NOMO-1 treated with dmso at 0.1 percent for 144 hours (cell line): ENCODE measurements at regions not wholly inside any gene's neighbourhood (a gene's known extent, or its start where the extent isn't known, plus 50 kb on each side); places are given as distances from the start of the nearest gene placed in this dataset.
"Not testable (repeated sequence)": the region's sequence is repeated elsewhere in the genome, so short reads cannot be mapped to it uniquely, and the experiment has no call there.

Experiments used
- DNase-seq: peaks from one replicate; lab custom pipeline; 2025; ENCODE audit not compliant: unreplicated experiment; lab: John Stamatoyannopoulos, UW

DNA sequence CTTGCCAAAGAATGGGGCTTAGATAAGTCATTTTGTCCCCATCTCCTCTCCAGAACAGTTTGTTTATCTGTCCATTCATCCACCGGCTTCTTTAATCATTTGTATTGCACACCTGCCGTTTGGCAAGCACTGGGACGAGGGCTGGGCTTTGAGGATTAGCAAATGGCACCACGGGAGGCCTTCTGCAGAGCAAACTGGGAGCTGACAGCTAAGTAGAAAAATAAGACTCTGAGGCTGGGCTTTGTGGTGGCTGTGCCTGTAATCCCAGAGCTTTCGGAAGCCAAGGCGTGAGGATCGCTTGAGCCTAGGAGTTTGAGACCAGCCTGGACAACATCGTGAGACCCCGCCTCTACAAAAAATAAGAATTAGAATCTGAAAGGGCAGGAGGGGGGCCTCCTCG lies 203.9 kb downstream of the NPIPB11 start:
- DNase-seq, result not testable (repeated sequence)

DNA sequence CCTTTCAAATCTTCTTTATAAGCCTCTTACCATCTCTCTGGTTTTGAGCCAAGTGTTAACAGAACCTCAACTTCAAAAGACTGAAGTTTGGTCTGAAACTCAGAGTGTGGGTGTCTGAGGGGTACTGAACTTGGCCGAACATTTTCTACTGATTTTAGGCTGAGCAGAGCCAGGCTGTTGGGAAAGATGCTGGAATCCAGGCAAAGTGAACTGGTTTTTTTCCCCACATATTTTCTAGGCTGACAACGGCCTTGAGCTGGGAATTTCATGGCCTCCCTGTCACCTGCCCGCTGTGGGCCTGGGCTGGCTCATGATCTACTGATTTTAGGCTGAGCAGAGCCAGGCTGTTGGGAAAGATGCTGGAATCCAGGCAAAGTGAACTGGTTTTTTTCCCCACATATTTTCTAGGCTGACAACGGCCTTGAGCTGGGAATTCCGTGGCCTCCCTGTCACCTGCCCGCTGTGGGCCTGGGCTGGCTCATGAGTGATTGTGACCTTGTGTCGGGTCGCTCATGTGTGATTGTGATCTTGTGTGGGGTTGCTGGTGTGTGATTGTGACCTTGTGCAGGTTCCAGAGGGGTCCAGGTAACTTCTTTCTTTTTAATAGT lies 204.4 kb downstream of the NPIPB11 start:
- DNase-seq, result not testable (repeated sequence)

DNA sequence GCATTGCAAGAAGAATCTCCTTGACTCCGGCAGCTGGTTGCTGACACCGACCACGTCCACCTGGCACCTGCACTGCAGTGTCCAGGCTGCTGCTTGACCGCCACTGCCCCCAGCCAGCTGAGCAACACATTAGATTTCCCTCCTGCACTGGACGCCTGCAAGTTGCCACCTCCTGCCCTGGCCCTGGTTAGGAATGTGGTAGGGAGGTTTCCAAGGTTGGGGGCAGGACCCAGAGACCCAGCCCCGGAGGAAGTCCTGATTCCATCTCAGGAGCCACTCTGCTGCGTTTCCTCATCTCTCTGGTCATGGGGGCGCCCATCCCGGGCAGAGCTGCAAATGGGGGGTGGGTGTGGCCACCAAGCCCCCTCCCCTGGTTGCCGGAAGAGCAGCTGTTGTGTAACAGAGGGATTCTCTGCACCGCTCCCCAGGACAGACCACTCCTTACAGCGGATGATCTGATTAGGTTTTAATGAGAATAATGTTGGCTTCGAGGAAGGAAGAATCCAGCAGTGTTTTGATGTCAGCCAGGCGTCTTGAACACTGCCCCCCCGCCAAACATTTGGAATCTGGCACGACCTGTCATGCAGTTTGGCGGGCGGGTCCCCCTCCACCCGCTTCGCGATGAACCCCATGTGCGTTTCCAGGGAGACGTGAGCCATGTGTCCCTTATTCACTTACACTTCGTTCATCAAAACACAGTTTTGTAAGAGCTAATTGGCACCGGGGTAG lies 205.1 kb downstream of the NPIPB11 start:
- DNase-seq, result not testable (repeated sequence)

DNA sequence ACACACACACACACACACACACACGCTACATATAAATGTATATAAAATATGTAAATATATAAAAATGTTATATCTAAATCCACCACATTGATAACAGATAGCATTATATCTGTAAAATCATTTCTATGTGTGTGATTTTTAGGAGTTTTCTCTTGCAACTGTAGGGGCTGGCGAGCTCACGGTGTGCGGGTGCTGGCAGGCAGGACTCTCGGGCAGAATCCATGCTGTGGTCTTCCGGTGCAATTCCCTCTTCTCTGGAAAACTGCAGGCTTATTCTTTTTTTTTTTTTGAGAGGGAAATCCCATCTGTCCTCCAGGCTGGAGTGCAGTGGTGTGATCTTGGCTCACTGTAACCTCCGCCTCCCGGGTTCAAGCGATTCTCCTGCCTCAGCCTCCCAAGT lies 205.8 kb downstream of the NPIPB11 start:
- not testable (repeated sequence) for DNase-seq

DNA sequence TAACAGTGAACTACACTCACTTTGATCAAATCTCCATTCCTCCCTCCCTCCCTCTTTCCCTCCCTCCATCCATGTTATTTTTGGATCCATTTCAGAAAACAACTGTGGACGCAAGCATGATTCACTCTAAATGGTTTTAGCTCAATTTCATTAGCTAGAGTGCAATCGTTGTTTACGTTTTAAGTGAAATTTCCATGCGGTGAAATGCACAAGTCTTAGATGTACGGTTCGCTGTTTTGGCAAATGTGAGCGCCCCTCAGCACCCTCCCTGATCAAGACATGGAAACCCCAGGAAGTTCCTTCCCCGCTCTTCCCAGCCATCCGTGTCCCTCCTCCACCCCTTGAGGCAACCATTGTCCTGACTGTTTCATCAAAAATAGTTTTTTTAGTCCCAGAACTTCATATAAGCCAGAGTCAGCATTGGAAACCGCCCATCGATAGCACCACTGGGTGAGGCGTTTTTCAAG lies 206.3 kb downstream of the NPIPB11 start:
- DNase-seq, result not testable (repeated sequence)

DNA sequence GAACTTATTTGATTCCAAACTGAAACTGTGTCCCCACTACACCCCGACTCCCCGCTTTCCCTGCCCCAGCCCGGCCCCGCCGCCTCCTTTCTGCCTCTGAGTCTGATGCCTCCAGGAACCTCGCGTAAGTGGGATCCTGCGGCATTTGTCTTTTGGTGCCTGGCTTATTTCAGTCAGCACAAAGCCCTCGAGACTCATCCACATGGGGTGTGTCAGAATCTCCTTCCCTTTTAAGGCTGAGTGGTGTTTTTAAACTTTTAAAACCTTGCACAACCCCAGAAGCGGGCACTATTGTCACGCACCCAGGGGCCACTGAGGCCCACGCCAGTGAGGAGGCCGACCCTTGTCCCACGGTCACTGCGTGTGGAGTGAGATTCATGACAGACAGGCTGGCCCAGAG lies 206.9 kb downstream of the NPIPB11 start:
- not testable (repeated sequence) for DNase-seq

DNA sequence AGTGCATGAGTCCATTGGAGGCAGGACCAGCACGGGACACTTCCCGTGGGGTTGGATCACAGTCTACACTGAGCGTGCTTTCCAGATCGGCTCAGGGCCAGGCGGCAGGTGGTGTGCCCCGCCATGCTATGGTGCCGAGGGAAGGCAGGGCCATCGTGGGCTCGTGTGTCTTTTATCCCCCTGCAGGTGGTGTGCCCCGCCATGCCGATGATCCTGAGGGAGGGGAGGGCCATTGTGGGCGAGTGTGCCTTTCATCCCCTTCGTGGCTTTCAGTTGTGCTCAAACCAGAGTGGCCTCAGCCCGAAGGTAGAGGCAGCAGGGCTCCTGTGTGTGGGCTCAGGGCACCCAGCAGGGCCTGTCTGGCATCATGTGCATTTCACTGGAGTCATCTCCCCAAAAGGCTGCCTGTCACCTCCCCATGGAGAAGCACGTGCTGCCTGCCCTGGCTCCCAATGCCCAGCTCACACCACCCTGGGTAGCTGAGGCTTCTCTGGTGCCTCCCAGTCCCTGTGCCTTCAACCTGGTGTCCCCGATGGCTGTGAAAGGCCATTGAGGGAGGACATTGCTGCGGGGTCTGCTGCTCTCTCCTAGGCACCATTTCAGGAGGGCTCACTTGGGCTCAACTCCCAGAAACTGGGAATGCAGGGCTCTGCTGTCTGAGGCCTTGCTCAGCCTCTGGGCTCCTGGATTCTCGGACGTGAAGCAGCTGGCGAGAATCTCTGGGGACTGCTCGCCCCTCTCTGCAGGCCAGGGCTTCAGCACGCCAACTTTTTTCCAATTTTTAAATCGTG lies 207.6 kb downstream of the NPIPB11 start:
- DNase-seq, result no peak

DNA sequence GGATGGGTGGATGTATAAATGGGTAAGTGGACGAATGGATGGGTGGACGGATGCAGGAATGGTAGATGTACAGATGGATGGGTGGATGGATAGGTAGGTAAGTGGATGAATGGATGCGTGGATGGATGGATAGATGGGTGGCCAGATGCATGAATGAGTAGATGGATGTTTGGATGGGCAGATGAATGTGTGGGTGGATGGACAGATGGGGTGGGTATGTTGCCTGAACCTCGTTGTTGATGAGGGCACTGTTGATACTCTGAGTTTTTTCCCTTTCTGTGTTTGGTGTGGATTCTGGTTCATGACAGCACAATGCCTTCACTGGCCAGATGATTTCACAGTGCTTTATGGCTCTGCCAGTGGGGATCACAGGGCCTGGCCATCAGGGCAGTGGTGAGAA lies 208.3 kb downstream of the NPIPB11 start:
- DNase-seq, result no peak

DNA sequence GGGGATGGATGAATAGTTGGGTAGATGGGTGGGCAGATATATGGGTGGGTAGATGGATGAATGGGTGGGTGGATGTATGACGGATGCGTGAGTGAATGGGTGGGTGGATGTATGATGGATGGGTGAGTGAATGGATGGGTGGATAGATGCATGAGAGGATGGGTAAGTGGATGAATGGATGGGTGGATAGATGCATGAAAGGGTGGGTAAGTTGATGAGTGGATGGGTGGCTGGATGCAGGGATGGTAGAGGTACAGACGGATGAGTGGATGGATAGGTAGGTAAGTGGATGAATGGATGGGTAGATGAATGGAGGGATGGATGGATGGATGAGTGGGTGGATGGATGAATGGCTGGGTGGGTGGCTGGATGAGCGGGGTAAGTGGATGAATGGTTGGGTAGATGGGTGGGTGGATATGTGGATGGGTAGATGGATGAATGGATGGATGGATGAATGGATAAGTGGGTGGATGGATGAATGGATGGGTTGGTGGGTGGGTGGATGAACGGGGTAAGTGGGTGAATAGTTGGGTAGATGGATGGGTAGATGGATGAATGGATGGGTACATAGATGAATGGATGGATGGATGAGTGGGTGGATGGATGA lies 208.9 kb downstream of the NPIPB11 start:
- not testable (repeated sequence) for DNase-seq

DNA sequence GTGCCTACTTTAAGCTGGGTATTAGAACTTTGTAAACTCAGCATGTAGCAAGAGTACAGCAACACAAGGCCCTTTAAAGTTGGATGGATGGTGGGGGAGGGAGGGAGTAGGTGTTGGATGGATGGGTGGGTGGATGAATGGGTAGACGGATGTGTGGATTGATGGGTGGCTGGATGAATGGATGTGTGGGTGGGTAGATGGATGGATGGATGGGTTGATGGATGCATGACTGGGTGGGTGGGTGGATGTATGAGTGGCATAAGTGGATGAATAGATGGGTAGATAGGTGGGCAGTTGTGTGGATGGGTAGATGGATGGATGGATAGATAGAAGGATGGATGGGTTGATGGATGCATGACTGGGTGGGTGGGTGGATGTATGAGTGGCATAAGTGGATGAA lies 209.8 kb downstream of the NPIPB11 start:
- DNase-seq, result not testable (repeated sequence)

DNA sequence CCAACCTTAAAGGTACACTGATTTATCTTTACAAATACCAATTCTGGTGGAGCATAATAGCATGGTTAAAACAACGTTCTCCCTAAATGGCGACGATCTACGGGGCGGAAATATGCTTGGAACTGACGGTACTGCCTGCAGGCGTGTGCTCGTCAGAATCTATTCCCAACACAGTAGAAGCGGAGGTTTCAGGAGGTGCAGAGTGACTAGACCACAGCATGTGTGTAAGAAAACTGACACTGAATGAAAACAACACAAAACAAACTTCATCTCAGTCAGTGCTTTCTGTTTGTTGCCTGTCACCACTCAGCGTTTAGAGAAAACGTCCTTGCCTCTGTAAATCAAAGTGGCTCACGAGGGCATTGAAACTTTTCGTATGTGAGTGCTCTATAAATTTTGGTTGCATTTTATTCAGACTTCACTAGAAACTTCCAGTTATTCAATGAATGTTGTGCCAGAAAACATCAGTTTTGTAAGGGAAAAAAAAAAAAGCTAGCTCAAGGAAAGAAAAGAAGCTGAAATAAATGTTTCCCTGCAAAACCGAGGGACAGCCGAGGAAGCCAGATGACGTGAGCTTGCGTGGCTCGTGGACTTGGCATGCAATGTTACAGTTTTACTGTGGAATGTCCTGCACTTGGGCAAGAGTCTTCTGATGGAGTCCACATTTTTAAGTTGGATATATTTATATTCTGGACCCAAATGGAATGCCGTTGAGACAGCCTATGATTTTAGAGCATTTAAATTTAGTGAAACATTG lies 210.4 kb downstream of the LAT start:
- DNase-seq, result not testable (repeated sequence)

DNA sequence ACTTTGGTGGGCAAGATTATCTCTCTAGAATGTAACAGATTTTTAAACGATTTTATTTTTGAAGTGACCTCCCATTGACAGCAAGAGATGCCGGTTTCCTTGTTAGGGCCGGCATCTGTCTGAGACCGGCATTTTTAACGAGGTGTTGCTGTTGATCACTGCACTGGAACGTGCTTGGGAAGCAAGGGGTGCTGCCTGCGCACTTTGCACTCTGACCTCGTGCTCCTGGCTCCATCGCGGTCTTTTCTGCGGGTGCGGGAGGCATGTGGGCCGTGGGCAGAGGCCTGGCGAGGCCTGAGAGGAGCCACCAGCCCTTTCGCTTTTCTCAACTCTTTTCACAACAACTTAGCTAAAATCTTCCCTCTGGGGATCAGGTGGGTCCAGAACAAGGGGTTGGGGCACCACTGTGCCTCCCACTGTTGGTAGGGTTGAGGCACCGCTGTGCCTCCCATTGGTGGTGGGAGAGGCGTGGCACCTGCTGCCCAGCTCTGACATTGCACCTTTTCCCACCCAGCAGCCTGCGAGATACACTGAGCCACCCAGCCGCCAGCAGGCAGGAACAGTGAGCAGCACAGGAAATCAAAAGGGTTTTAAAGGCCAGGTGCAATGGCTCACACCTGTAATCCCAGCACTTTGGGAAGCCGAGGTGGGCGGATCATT lies 209.5 kb downstream of the LAT start:
- not testable (repeated sequence) for DNase-seq

DNA sequence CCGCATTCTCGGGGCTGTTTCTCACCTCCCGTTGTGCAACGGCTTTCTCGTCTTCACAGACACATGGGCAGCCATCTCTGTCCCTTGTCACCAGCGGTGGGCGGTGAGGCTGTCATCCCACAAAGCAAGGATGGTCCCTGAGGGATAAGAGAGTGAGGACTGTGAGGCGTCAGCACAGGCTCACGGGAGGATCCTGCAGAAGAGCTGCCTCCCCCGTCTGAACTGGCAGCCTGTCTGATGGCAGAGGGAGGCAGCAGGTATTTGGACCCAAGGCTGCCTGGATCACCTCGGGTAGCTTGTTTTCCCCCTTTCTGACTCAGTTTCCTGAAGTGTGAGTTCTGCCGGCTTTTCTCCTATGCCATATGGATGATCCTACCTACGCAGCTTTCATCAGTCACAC lies 208.8 kb downstream of the LAT start:
- DNase-seq, result not testable (repeated sequence)

DNA sequence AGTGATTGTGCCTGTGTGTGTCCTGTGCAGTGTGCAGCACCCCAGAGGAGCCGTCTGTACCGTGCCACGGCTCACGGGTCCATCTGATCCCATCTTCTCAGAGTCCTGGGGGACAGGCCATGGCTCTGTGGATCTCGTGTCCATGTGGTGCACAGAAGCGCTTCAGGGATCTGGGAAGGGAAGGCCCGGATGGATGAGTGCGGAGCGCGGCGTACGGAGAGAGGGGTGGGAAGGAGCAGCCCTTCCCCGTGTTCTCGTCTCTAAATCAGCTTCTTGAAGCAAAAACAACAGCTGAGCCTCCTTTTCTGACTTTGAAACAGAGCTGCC lies 208.4 kb downstream of the LAT start:
- DNase-seq, result not testable (repeated sequence)

DNA sequence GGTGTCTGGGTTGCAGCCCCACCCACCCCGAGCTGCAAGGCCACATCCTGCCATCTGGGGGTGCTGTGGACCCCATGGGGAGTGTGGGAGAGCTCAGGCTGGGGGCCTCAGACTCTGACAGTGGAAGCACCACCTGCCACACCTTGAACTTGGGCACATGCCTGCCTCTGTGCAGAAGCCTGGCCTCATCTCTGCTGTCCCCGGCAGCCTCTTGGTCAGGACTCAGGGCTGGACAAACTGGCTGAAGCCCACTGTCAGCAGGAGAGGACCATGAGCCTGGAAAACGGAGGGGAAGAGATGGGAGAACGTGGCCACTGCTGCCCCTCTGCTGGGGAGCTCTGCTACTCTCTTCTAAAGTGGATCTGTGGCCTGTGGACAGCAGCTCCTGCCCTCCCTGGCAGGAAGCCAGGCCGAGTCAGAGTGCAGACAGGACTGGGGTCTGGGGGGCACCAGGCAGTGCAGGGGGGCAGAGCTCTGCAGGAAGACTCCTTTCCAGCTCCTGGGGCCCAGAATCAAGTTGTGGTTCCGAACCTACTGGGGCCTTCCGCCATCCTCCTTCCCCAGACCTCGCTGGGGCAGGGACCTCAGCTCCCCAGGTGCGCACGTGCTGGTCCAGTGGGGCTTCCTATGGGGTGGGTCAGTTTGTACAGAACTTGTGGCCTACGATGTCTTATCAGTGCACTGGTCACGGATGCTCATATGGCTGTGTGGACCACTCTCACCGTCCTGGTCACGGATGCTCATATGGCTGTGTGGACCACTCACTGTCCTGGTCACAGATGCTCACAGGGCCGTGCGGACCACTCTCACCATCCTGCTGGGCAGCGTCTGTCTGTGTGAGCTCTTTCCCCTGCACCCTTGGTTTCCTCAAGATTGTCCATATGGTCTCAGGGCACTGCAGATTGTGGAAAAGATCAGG lies 207.7 kb downstream of the LAT start:
- DNase-seq, result no peak

DNA sequence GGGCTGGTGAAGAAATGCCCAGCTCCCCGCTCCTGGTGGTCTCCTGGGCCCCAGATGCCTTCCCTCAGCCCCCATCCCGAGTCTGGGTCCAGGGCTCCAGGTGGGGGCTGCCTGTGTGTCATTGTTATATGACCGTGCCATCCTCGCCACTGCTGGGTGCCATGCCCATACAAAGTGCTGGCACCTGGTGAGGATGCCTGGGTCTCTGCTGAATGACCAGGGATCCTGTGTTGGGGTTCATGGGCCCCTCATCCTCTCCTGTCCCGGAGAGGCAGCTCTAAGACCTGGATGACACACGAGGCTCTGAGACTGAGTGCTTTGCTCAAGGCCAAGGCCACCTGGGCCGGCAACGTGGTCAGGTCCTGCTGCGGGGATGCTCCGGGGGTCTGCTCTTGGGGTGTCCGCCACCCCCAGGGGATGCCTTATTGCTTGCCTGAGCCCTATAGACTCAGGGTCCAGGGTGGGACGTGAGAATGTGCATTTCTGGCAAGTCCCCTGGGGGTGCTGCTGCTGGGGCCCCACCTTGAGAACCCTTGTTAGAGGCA lies 206.9 kb downstream of the LAT start:
- DNase-seq, result not testable (repeated sequence)

DNA sequence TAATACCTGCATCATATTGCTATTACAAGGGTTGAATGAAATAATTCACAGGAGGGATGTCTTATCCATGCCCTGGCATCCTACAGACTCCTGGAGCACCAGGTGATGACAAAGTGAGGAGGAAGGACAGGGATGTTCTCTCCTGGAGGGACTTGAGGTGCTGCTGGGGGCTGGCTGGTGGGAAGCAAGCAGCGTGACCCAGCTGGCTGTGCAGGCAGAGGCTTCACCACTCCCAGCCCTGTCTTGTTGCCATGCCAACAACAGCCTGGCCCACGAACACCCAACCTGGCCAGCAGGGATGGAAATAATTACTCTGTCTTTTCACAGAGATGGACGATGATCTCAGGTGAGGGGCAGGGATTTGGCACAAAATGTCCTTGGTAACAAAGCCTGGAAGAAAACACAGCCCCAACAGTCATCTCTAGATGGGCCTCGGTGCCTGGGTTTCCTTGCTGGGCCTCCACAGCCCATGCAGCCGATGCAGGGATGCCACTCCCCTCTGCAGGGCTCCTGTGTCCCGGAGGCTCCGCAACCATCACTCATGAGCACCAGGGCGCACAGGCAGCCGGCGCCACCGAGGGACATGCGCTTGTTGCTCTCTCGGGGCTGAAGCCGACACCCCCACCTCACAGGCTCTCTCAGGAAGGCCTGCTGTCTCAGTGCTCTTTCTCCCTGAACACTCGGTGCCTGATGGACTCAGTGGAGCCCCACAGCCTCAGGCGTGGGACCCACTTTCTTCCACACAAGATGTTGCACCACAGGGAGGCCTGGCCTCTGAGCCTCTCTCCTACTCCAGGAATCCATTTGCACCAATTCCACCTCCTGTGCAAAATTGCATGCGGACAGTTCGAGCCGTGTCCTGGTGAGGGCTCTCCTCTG lies 205.9 kb downstream of the LAT start:
- not testable (repeated sequence) for DNase-seq

DNA sequence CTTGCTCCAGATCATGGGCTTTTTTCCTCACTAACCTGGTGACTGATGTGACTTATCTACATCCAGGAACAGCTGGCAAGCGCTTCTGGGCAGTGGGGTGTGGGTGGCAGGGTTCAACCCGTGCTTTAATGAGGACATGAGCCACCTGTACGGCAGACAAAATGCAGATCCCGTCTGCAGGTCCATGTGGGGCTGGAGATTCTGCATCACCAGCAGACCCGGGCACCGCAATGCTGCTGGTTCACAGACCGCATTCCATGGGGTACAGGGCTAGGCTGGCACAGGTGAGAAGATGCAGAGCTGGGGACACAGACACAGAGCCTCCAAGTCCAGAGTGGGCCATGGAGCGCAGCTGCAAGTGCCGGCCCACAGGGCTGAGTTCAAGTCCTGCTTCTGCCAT lies 204.0 kb downstream of the LAT start:
- DNase-seq, result not testable (repeated sequence)
